ENCODE measurements at regions not wholly inside any gene's neighbourhood (a gene's known extent, or its start where the extent isn't known, plus 50 kb on each side); places are given as distances from the start of the nearest gene placed in this dataset.
A peak's percentile ranks its signal among the peaks of the same experiment; 100 is the strongest.
"Not testable (repeated sequence)": the region's sequence is repeated elsewhere in the genome, so short reads cannot be mapped to it uniquely, and the experiment has no call there.

DNA sequence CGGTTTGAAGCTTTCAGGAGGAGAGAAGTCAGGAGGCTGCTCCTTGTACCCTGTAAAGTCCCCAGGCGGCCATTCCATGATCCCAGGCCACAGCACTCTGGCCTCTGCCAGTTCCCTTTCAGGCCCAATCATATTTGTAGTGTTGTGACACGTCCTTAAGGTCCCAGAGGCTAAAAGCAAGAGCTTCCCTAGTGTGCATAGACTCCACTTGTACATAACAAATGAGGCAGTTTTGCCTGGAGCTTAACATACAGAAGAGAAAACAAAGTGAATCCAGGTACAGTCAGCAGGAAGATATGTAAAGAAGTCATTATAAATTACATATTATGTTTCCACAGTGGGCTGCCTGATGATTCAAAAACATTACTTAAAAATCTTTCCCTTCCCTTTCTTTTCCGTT is 81.1 kb upstream of the RPH3A start:
- DNase-seq (ENCODE audit: low spot score) = no peak

DNA sequence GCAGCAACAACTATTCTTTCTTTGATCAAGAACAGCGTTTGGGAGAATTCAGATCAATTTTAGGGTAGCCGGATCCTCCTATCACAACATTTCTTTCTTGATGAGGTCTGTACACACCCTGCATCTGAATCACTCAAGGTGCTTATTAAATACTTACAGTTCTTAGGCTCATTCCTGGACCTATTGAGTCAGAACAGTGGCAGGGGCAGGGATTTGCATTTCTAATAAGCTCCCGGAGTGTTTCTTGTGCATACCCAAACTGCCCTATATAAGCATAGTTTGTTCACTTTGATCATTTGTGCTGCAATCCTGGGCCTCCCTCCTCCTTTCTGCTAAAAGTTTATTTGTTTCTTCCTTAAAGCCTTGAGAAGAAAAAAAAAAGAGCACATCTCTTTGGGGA is 80.5 kb upstream of the RPH3A start:
- DNase-seq (ENCODE audit: low spot score) = no peak

GRCh38 chr12:112711507-112711906 is 80.0 kb upstream of the RPH3A start:
- DNase-seq (ENCODE audit: low spot score) = peak; percentile 27

DNA sequence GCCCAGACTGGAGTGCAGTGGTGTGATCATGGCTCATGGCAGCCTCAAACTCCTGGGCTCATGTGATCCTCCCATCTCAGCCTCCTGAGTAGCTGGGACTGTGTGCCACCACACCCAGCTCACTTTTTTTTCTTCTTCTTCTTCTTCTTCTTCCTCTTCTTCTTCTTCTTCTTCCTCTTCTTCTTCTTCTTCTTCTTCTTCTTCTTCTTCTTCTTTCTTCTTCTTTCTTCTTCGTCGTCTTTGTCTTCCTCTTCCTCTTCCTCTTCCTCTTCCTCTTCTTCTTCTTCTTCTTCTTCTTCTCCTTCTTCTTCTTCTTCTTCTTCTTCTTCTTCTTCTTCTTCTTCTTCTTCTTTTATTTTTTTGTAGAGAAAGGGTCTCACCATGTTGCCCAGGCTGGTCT is 78.8 kb upstream of the RPH3A start:
- DNase-seq (ENCODE audit: low spot score) = not testable (repeated sequence)

DNA sequence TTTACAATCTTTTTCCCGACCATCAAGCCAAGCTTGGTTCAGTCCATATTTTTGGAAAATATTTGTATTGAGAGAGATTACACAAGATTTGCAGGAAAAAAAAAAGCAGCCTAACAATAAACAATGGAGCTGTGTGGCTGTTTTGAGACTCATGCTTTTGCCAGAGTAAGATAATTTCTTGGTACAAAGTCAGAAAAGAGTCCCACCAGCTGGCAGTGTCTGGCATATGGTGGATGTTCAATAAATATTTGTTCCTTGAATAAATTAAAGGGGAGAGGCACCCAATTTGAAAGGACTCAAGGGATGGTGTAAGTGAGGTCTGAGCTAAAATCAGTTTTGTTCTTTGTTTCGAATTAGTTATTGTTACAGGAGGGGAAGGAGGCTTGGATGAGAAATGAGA is 78.1 kb upstream of the RPH3A start:
- DNase-seq (ENCODE audit: low spot score) = no peak

- DNase-seq (ENCODE audit: low spot score) = no peak
These were observed 77.3 kb upstream of the RPH3A start for GRCh38 chr12:112714166-112714710.

DNA sequence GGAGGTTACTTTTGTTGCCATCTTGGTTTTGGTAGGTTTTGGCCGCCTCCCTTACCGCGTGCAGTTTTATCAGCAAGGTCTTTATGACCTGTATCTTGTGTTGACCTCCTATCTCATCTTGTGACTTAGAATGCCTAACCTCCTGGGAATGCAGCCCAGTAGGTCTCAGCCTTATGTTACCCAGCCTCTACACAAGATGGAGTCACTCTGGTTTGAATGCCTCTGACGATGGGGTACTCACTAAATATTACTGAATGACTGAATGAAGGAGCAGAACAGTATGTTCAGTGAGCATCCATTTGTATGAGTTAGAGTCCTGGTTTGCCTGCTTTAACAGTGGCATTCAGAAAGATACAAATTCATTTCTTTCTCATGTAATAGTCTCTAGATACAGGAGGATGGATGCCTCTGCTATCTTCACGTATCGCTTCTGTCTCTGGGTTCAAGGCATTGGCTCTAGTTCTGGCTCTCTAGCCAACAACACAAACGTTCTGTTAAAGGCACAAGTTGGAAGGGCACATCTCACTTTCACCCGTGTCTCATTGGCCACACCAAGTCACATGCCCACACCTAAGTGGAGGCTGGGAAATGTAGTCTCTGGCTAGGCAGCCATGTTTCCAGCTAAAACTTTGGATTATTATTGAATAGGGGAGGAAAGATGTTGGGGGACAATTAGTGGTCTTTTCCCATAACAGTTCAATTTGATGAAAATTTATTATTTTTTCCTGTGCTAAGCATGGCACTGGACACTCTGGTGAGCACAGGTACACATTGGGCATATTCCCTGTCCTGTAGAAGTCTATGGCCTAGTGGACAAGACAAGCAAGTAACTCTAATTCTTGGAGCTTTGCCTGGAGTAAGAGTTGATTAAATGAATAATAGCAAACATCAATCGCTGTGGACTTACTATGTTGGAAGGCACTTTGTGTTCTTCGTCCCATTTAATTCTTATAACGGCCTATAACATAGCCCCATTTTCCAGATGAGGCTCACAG is 75.2 kb upstream of the RPH3A start:
- peak; percentile 72 for DNase-seq (ENCODE audit: low spot score)

GRCh38 chr12:112728864-112729263 is 62.7 kb upstream of the RPH3A start:
- DNase-seq (ENCODE audit: low spot score) = no peak

GRCh38 chr12:112734859-112735695 is 56.5 kb upstream of the RPH3A start:
- DNase-seq (ENCODE audit: low spot score) = no peak

DNA sequence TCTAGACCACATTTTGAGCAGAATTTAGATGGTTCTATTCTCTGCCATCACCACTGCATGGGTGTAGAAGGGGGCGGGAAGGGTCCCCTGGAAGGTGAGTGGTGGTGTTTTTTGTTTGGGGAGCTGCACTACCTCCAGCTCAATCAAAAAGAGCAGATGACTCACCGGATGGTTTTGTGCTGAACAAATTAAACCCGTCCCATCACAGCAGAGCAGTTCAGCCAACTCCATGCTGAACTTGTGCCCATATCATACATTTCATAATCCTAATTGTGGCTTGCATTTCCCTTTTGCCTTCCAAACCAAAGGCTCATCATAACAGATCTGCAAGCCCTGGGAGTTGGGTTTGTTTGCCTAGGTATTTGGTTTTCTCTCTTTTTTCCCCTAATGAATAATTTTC is 53.0 kb upstream of the RPH3A start:
- DNase-seq (ENCODE audit: low spot score) = no peak

GRCh38 chr12:112740387-112740934 is 51.1 kb upstream of the RPH3A start:
- no peak for DNase-seq (ENCODE audit: low spot score)

DNA sequence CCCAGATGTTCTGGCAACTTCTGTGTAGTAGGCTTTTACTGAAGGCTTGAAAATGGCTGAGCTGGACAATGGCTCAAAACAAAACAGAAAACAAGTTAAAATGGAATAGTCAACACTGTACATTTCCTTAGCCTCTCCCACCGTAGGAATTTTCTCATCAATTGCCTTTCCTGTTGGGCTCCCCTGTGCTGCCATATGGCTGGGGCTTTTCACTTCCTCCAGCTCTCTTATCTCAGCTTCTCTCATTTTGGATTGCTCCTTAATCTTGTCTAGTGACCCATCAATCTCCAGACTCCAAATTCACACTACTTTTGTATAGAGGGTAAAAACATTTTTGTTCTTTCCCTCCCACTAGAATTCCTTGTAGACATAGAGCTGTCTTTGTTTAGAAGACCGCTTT is 50.4 kb upstream of the RPH3A start:
- DNase-seq (ENCODE audit: low spot score) = no peak
